PC-9 (cell line): ENCODE measurements at regions not wholly inside any gene's neighbourhood (a gene's known extent, or its start where the extent isn't known, plus 50 kb on each side); places are given as distances from the start of the nearest gene placed in this dataset.

Experiments
- EZH2 ChIP-seq: fragments of 200-600 bp; sonication (generic); IDR thresholded peaks from 2 replicates; pipeline ENCODE4 v1.8.0; 2017; ENCODE audit warnings: antibody characterized with exemption, low read depth
- TF ChIP-seq, protein P1 (sequence below): fragments of 200-600 bp; sonication (generic); conservative IDR thresholded peaks from 2 replicates; pipeline ENCODE4 v1.6.1; 2017; ENCODE audit warnings: mixed run types, antibody characterized with exemption, mild to moderate bottlenecking, moderate library complexity

GRCh38 chr5:2369178-2369577, 382.3 kb downstream of the IRX2 start:
- TF ChIP-seq, protein P1, sequence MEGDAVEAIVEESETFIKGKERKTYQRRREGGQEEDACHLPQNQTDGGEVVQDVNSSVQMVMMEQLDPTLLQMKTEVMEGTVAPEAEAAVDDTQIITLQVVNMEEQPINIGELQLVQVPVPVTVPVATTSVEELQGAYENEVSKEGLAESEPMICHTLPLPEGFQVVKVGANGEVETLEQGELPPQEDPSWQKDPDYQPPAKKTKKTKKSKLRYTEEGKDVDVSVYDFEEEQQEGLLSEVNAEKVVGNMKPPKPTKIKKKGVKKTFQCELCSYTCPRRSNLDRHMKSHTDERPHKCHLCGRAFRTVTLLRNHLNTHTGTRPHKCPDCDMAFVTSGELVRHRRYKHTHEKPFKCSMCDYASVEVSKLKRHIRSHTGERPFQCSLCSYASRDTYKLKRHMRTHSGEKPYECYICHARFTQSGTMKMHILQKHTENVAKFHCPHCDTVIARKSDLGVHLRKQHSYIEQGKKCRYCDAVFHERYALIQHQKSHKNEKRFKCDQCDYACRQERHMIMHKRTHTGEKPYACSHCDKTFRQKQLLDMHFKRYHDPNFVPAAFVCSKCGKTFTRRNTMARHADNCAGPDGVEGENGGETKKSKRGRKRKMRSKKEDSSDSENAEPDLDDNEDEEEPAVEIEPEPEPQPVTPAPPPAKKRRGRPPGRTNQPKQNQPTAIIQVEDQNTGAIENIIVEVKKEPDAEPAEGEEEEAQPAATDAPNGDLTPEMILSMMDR: no peak
- TF ChIP-seq EZH2: no peak
